Spleen (tissue), 11 donors: ENCODE measurements at regions not wholly inside any gene's neighbourhood (a gene's known extent, or its start where the extent isn't known, plus 50 kb on each side); places are given as distances from the start of the nearest gene placed in this dataset.

Experiments
- DNase-seq: peaks from one replicate; pipeline ENCODE4 v3.0.0-alpha.2; 2020
- H3K27ac ChIP-seq, 8 donors: fragments of 200-600 bp; sonication (generic) in 7 of 8; 1 replicate in 4 of 8; 2 replicates in 4 of 8; pipeline versions ENCODE4 v1.5.0 to v1.8.0; 2016 to 2021; ENCODE audit warnings: inconsistent platforms in 4 of 8, mild to moderate bottlenecking in 4 of 8, moderate library complexity in 1 of 8
- H3K27me3 ChIP-seq, 7 donors: fragments of 200-600 bp; sonication (generic) in 6 of 7; replicated peaks in 1 of 7; 1 replicate in 4 of 7; 2 replicates in 3 of 7; pipeline versions ENCODE4 v1.5.0 to v1.8.0; 2016 to 2021; ENCODE audit warnings: inconsistent platforms in 3 of 7, mild to moderate bottlenecking in 1 of 7
- H3K36me3 ChIP-seq, 6 donors: fragments of 200-600 bp; sonication (generic) in 5 of 6; 1 replicate in 4 of 6; 2 replicates in 2 of 6; pipeline versions ENCODE4 v1.5.0 to v1.8.0; 2016 to 2021; ENCODE audit warnings: inconsistent platforms in 2 of 6
- H3K4me1 ChIP-seq, 6 donors: fragments of 200-600 bp; sonication (generic) in 5 of 6; 1 replicate in 3 of 6; 2 replicates in 3 of 6; pipeline versions ENCODE4 v1.5.0 to v1.8.0; 2016 to 2021; ENCODE audit warnings: inconsistent platforms in 3 of 6
- H3K4me3 ChIP-seq, 8 donors: fragments of 200-600 bp; sonication (generic) in 7 of 8; 1 replicate in 4 of 8; 2 replicates in 4 of 8; pipeline versions ENCODE4 v1.5.0 to v1.8.0; 2016 to 2021; ENCODE audit warnings: inconsistent platforms in 4 of 8, mild to moderate bottlenecking in 4 of 8, moderate library complexity in 2 of 8
- H3K9me3 ChIP-seq, 8 donors: fragments of 200-600 bp; sonication (generic) in 7 of 8; 1 replicate in 4 of 8; 2 replicates in 4 of 8; pipeline versions ENCODE4 v1.5.0 to v1.8.0; 2016 to 2021; ENCODE audit warnings: inconsistent platforms in 4 of 8
- CTCF ChIP-seq, 11 experiments: fragments of 200-600 bp in 7 of 11; fragments of 450-650 bp in 4 of 11; sonication (generic) in 4 of 11; IDR thresholded peaks in 8 of 11; conservative IDR thresholded peaks in 3 of 11; 1 replicate in 7 of 11; 2 replicates in 4 of 11; pipeline versions ENCODE4 v1.4.0 to v1.8.0; 2016 to 2021; ENCODE audit warnings: antibody characterized with exemption in 11 of 11, inconsistent platforms in 4 of 11, mild to moderate bottlenecking in 1 of 11
- POLR2A ChIP-seq, 3 donors: fragments of 450-650 bp; IDR thresholded peaks; one replicate each; pipeline ENCODE4 v1.5.1; 2017; ENCODE audit warnings: antibody characterized with exemption in 3 of 3, mild to moderate bottlenecking in 1 of 3
- POLR2AphosphoS5 ChIP-seq, 3 donors: sonication (generic); formaldehyde crosslinking; IDR thresholded peaks; one replicate each; pipeline ENCODE4 v1.5.1; 2017; ENCODE audit warnings: antibody characterized with exemption in 3 of 3
- WGBS, 5 donors: extraction: QIAGEN DNeasy Blood & Tissue Kit in 3 of 5; methylation state at CpG; one replicate each; pipeline versions ENCODE4 v1.1.5 to v1.1.7; 2013 to 2018; 5-methylcytosine and 5-hydroxymethylcytosine counted together
- intact Hi-C: fragments of 100-400 bp; cut with DNase I; formaldehyde crosslinking; loops from one replicate; pipeline ENCODE4 v1.15.0; 2023; ENCODE audit warnings: low total_unique reads
- donor health status: healthy with polysubstance abuse.
- donor health status: DM: no; HTN: no; CAD: no; lungs with moderate emphysema.
- donor health status: DM: no; HTN: no; CAD: no.
- donor health status: Bipolar disorder and iron deficiency.
- donor health status: healthy.
- donor health status: DM: no; HTN: no; CAD: no.
- donor health status: DM: yes; HTN: yes; CAD: no.

GRCh38 chr9:89815903-89816573, 211.2 kb downstream of the GADD45G start:
- 44 to 65% (median 63%) methylated on average over 10 of the region's 10 CpGs for WGBS, 5 donors
- TF ChIP-seq POLR2A (IDR thresholded peaks at IDR 0.05) (no peak), CTCF (IDR thresholded peaks at IDR 0.05 in 8 of 11, conservative IDR thresholded peaks at IDR 0.05 in 3 of 11) (no peak), POLR2AphosphoS5 (IDR thresholded peaks at IDR 0.05) (peak in 1 of 3 donors; percentile 63)
- DNase-seq: peak; percentile 85
- no peaks in the 10 kb centered on the region for H3K9me3 ChIP-seq
- H3K27ac ChIP-seq: peak overlapping the region in 6 of 8 donors; percentile 13 to 54 (median 42)
- peaks cover 12 to 47% (median 35%) of the 10 kb centered on the region in 6 donors for H3K4me1 ChIP-seq
- H3K36me3 ChIP-seq: no peaks in the 10 kb centered on the region
- no peaks in the 10 kb centered on the region for H3K27me3 ChIP-seq
- intact Hi-C loops: no loop called here
- no peak overlapping the region for H3K4me3 ChIP-seq

DNA sequence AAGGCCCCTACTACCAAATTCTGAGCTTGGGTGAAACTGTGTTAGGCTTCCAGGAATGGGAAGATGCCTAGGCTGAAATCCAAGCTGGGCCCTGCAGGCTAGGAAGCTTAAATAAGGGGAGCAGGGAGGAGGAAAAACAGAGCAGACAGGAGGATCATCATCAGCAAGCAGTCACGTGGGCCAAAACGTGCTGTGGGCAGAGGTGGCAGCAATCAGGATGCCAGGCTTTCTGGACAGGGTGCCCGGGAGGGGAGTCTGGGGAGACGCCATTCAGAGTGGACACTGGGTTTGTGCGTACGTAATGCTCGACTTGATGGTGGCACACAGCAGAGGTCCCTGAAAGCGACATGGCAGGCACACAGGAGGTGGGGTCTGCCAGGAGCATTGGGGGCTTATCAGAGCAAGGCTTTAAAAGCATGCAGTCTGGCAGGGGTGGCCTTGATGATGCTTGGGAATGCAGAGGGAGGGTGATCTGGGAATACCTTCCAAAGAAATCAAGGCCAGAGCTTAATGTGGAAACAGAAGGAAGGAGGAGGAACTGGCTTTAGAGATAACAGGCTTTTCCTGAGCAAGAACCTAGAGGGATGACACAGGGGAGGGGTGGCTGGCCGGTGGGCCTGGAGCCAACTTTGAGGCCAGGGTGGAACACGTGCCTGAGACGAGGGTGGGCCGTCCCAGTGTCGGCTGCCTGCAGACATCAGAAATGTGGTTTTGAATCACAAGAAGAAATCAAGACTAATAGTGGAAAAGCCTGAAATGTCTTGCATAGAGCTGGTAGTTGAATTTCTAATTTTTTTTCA, 212.5 kb downstream of the GADD45G start:
- H3K4me1 ChIP-seq: peaks cover 12 to 47% (median 35%) of the 10 kb centered on the region in 6 donors
- intact Hi-C loops: no loop called here
- no peaks in the 10 kb centered on the region for H3K36me3 ChIP-seq
- peak overlapping the region in 1 of 8 donors; percentile 38 for H3K27ac ChIP-seq
- H3K9me3 ChIP-seq: no peaks in the 10 kb centered on the region
- 49 to 69% (median 57%) methylated on average over 13 of the region's 13 CpGs for WGBS, 5 donors
- H3K27me3 ChIP-seq: no peaks in the 10 kb centered on the region
- DNase-seq: peak; percentile 74
- no peak overlapping the region for H3K4me3 ChIP-seq
- TF ChIP-seq POLR2AphosphoS5 (IDR thresholded peaks at IDR 0.05): peak in 1 of 3 donors; percentile 65
- TF ChIP-seq CTCF (IDR thresholded peaks at IDR 0.05 in 8 of 11, conservative IDR thresholded peaks at IDR 0.05 in 3 of 11): no peak

- H3K9me3 ChIP-seq: no peaks in the 10 kb centered on the region
- H3K4me3 ChIP-seq: no peak overlapping the region
- peaks cover 6 to 26% (median 17%) of the 10 kb centered on the region in 6 donors for H3K4me1 ChIP-seq
- intact Hi-C loops: no loop called here
- H3K27ac ChIP-seq: no peak overlapping the region
- H3K36me3 ChIP-seq: no peaks in the 10 kb centered on the region
- H3K27me3 ChIP-seq: no peaks in the 10 kb centered on the region
- no peak for TF ChIP-seq CTCF (IDR thresholded peaks at IDR 0.05 in 8 of 11, conservative IDR thresholded peaks at IDR 0.05 in 3 of 11)
- TF ChIP-seq POLR2AphosphoS5 (IDR thresholded peaks at IDR 0.05): no peak
- no peak for TF ChIP-seq POLR2A (IDR thresholded peaks at IDR 0.05)
- 89 to 97% (median 94%) methylated on average over 2 of the region's 2 CpGs for WGBS, 5 donors
- no peak for DNase-seq
Observed at GRCh38 chr9:89820337-89820736, 215.5 kb downstream of the GADD45G start.

- intact Hi-C loops: no loop called here
- Histone ChIP-seq H3K4me1 (peaks cover 3 to 19% (median 10%) of the 10 kb centered on the region in 6 donors), H3K27me3 (no peaks in the 10 kb centered on the region), H3K9me3 (no peaks in the 10 kb centered on the region), H3K4me3 (no peak overlapping the region), H3K36me3 (no peaks in the 10 kb centered on the region), H3K27ac (no peak overlapping the region)
- 74 to 89% (median 83%) methylated on average over 7 of the region's 7 CpGs for WGBS, 5 donors
- DNase-seq: peak; percentile 7
- TF ChIP-seq POLR2A (IDR thresholded peaks at IDR 0.05): no peak
- no peak for TF ChIP-seq POLR2AphosphoS5 (IDR thresholded peaks at IDR 0.05)
- TF ChIP-seq CTCF (IDR thresholded peaks at IDR 0.05 in 8 of 11, conservative IDR thresholded peaks at IDR 0.05 in 3 of 11): no peak
Observed at GRCh38 chr9:89821081-89821480, 216.3 kb downstream of the GADD45G start.
